ENCODE measurements at regions not wholly inside any gene's neighbourhood (a gene's known extent, or its start where the extent isn't known, plus 50 kb on each side); places are given as distances from the start of the nearest gene placed in this dataset.

- no peaks in the 10 kb centered on the region for H3K36me3 Mint-ChIP-seq (ENCODE audit: insufficient read depth)
- H3K4me3 Mint-ChIP-seq (ENCODE audit: low read depth), result no peak overlapping the region
- DNase-seq (ENCODE audit: low spot score, unreplicated experiment), result no peak
Measured at GRCh38 chr10:124285587-124286527, 132.9 kb downstream of the OAT start.

GRCh38 chr10:124283949-124284250 lies 134.8 kb downstream of the OAT start:
- Mint-ChIP-seq H3K4me3 (ENCODE audit: low read depth) (no peak overlapping the region), H3K27me3 (no peaks in the 10 kb centered on the region), H3K36me3 (ENCODE audit: insufficient read depth) (no peaks in the 10 kb centered on the region), H3K9me3 (ENCODE audit: low read depth) (no peaks in the 10 kb centered on the region), H3K4me1 (ENCODE audit: low read depth) (no peaks in the 10 kb centered on the region), H3K27ac (no peak overlapping the region)
- DNase-seq (ENCODE audit: low spot score, unreplicated experiment), result no peak
- no peak for TF ChIP-seq CTCF (IDR thresholded peaks at IDR 0.05; ENCODE audit: unreplicated experiment)

More at GRCh38 chr10:124285587-124286527, 132.9 kb downstream of the OAT start:
- no peak for TF ChIP-seq CTCF (IDR thresholded peaks at IDR 0.05; ENCODE audit: unreplicated experiment)
- H3K9me3 Mint-ChIP-seq (ENCODE audit: low read depth), result no peaks in the 10 kb centered on the region
- H3K27ac Mint-ChIP-seq, result no peak overlapping the region
- no peaks in the 10 kb centered on the region for H3K4me1 Mint-ChIP-seq (ENCODE audit: low read depth)
- H3K27me3 Mint-ChIP-seq, result peaks cover 4% of the 10 kb centered on the region

GRCh38 chr10:124283215-124283948 lies 135.3 kb downstream of the OAT start:
- no peaks in the 10 kb centered on the region for H3K9me3 Mint-ChIP-seq (ENCODE audit: low read depth)
- H3K36me3 Mint-ChIP-seq (ENCODE audit: insufficient read depth), result no peaks in the 10 kb centered on the region

GRCh38 chr10:124282326-124282725 lies 136.4 kb downstream of the OAT start:
- H3K4me3 Mint-ChIP-seq (ENCODE audit: low read depth), result no peak overlapping the region
- H3K4me1 Mint-ChIP-seq (ENCODE audit: low read depth), result no peaks in the 10 kb centered on the region
- no peak for TF ChIP-seq CTCF (IDR thresholded peaks at IDR 0.05; ENCODE audit: unreplicated experiment)
- H3K27ac Mint-ChIP-seq, result no peak overlapping the region
- H3K36me3 Mint-ChIP-seq (ENCODE audit: insufficient read depth), result no peaks in the 10 kb centered on the region
- no peaks in the 10 kb centered on the region for H3K9me3 Mint-ChIP-seq (ENCODE audit: low read depth)
- DNase-seq (ENCODE audit: low spot score, unreplicated experiment), result no peak
- H3K27me3 Mint-ChIP-seq, result no peaks in the 10 kb centered on the region

More at GRCh38 chr10:124283215-124283948, 135.3 kb downstream of the OAT start:
- no peak overlapping the region for H3K4me3 Mint-ChIP-seq (ENCODE audit: low read depth)
- H3K27me3 Mint-ChIP-seq, result no peaks in the 10 kb centered on the region
- no peak for TF ChIP-seq CTCF (IDR thresholded peaks at IDR 0.05; ENCODE audit: unreplicated experiment)
- DNase-seq (ENCODE audit: low spot score, unreplicated experiment), result no peak
- no peaks in the 10 kb centered on the region for H3K4me1 Mint-ChIP-seq (ENCODE audit: low read depth)
- H3K27ac Mint-ChIP-seq, result no peak overlapping the region

- no peak for TF ChIP-seq CTCF (IDR thresholded peaks at IDR 0.05; ENCODE audit: unreplicated experiment)
- Mint-ChIP-seq H3K9me3 (ENCODE audit: low read depth) (no peaks in the 10 kb centered on the region), H3K36me3 (ENCODE audit: insufficient read depth) (no peaks in the 10 kb centered on the region), H3K27me3 (no peaks in the 10 kb centered on the region), H3K27ac (no peak overlapping the region), H3K4me3 (ENCODE audit: low read depth) (no peak overlapping the region), H3K4me1 (ENCODE audit: low read depth) (no peaks in the 10 kb centered on the region)
- no peak for DNase-seq (ENCODE audit: low spot score, unreplicated experiment)
Measured at GRCh38 chr10:124281666-124282065, 137.1 kb downstream of the OAT start.
